ENCODE measurements at regions not wholly inside any gene's neighbourhood (a gene's known extent, or its start where the extent isn't known, plus 50 kb on each side); places are given as distances from the start of the nearest gene placed in this dataset.

DNA sequence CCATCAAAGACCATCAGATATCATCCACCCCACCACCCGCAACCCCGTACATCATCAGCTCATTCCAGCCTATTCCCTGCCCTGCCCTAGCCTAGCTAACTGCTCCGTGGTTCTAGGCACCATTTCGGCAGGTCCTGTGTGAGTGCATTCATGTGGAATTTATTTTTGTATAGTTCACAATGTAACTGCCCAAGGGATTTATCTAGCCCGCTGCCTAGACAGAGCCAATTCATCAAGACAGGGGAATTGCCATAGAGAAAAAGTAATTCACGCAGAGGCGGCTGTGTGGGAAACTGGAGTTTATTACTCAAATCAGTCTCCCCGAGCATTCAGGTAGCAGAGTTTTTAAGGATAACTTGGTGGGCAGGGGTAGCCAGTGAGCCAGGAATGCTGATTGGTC is 109.2 kb upstream of the UBL3 start:
- Mint-ChIP-seq H3K4me1 (ENCODE audit: insufficient read depth, unreplicated experiment) (no peaks in the 10 kb centered on the region), H3K27ac (ENCODE audit: low read depth, unreplicated experiment) (no peak overlapping the region), H3K36me3 (ENCODE audit: insufficient read depth, unreplicated experiment) (no peaks in the 10 kb centered on the region), H3K27me3 (ENCODE audit: insufficient read depth, unreplicated experiment) (peaks cover 27% of the 10 kb centered on the region), H3K4me3 (ENCODE audit: unreplicated experiment) (no peak overlapping the region), H3K9me3 (ENCODE audit: unreplicated experiment) (no peaks in the 10 kb centered on the region)
- BruUV-seq (replicated peaks): no TSS peak
- TF ChIP-seq, protein P1, sequence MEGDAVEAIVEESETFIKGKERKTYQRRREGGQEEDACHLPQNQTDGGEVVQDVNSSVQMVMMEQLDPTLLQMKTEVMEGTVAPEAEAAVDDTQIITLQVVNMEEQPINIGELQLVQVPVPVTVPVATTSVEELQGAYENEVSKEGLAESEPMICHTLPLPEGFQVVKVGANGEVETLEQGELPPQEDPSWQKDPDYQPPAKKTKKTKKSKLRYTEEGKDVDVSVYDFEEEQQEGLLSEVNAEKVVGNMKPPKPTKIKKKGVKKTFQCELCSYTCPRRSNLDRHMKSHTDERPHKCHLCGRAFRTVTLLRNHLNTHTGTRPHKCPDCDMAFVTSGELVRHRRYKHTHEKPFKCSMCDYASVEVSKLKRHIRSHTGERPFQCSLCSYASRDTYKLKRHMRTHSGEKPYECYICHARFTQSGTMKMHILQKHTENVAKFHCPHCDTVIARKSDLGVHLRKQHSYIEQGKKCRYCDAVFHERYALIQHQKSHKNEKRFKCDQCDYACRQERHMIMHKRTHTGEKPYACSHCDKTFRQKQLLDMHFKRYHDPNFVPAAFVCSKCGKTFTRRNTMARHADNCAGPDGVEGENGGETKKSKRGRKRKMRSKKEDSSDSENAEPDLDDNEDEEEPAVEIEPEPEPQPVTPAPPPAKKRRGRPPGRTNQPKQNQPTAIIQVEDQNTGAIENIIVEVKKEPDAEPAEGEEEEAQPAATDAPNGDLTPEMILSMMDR (IDR thresholded peaks at IDR 0.05; ENCODE audit: unreplicated experiment): no peak
- ChIA-PET POLR2A (interaction anchor here (0.6 to 0.9 kb wide), 2 partner anchors 9 to 19 kb away, joined by 3 read pairs; no protein-coding TSS in a partner anchor), CTCF (interaction anchor here (0.5 to 1.4 kb wide), 2 partner anchors 20 to 105 kb away, joined by 3 read pairs; no protein-coding TSS in a partner anchor)
- no peak for DNase-seq (ENCODE audit: unreplicated experiment)
- intact Hi-C loops (cut with micrococcal nuclease): no loop called here

DNA sequence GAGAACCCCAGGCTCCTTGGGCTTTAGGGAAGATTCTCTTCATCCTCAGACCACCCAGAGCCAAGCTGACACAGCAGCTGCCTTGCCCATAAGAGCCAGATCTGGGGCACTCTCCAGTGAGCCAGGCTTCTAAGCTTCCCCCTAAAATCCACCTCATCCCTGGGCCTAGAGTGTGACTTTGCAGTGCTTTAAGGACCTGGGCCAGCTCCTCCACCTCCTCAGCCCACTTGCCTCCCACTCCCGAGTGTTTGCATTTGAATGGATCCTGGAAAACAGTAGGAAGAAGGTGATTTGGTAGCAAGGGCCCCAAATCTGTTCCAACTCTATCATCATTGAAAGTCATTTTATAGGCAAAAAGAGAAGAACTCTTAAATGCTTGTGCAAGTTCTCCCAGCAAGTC is 108.7 kb upstream of the UBL3 start:
- Mint-ChIP-seq H3K4me1 (ENCODE audit: insufficient read depth, unreplicated experiment) (no peaks in the 10 kb centered on the region), H3K36me3 (ENCODE audit: insufficient read depth, unreplicated experiment) (no peaks in the 10 kb centered on the region), H3K27ac (ENCODE audit: low read depth, unreplicated experiment) (no peak overlapping the region), H3K27me3 (ENCODE audit: insufficient read depth, unreplicated experiment) (peaks cover 27% of the 10 kb centered on the region), H3K4me3 (ENCODE audit: unreplicated experiment) (no peak overlapping the region), H3K9me3 (ENCODE audit: unreplicated experiment) (no peaks in the 10 kb centered on the region)
- ChIA-PET POLR2A (interaction anchor here (0.9 kb wide), 1 partner anchor 9 kb away, joined by 3 read pairs; no protein-coding TSS in a partner anchor), CTCF (interaction anchor here (0.5 to 1.4 kb wide), 3 partner anchors 19 to 485 kb away, joined by 3 read pairs; no protein-coding TSS in a partner anchor)
- BruUV-seq (replicated peaks): no TSS peak
- intact Hi-C loops (cut with micrococcal nuclease): no loop called here
- TF ChIP-seq, protein P1 (IDR thresholded peaks at IDR 0.05; ENCODE audit: unreplicated experiment): no peak
- DNase-seq (ENCODE audit: unreplicated experiment): no peak

DNA sequence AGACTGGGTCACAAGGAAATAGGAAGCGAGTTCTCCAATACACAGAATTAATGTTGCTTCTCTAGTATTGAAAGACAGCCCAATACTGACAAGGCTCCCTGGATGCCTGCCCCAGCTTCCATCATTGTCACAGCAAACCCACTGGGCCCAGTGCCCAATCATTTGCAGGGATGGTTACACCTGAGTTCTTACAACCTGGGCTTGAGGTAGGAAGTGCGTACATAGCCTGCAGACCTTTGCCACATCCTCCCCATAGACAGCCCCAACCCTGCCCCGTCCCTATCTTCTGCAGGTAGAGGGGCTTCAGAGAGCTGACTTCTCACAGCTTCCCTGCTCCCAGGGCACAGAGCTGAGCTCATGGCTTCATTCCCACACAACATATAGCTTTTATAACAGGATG is 108.1 kb upstream of the UBL3 start:
- ChIA-PET CTCF (interaction anchor here (0.6 to 1.4 kb wide), 2 partner anchors 18 to 485 kb away, joined by 3 read pairs; no protein-coding TSS in a partner anchor), POLR2A (no interaction called here)
- TF ChIP-seq, protein P1 (IDR thresholded peaks at IDR 0.05; ENCODE audit: unreplicated experiment): no peak
- intact Hi-C loops (cut with micrococcal nuclease): no loop called here
- H3K4me1 Mint-ChIP-seq (ENCODE audit: insufficient read depth, unreplicated experiment): no peaks in the 10 kb centered on the region
- no peaks in the 10 kb centered on the region for H3K9me3 Mint-ChIP-seq (ENCODE audit: unreplicated experiment)
- H3K4me3 Mint-ChIP-seq (ENCODE audit: unreplicated experiment): no peak overlapping the region
- no TSS peak for BruUV-seq (replicated peaks)
- H3K27ac Mint-ChIP-seq (ENCODE audit: low read depth, unreplicated experiment): no peak overlapping the region
- peaks cover 27% of the 10 kb centered on the region for H3K27me3 Mint-ChIP-seq (ENCODE audit: insufficient read depth, unreplicated experiment)
- H3K36me3 Mint-ChIP-seq (ENCODE audit: insufficient read depth, unreplicated experiment): no peaks in the 10 kb centered on the region
- DNase-seq (ENCODE audit: unreplicated experiment): no peak

DNA sequence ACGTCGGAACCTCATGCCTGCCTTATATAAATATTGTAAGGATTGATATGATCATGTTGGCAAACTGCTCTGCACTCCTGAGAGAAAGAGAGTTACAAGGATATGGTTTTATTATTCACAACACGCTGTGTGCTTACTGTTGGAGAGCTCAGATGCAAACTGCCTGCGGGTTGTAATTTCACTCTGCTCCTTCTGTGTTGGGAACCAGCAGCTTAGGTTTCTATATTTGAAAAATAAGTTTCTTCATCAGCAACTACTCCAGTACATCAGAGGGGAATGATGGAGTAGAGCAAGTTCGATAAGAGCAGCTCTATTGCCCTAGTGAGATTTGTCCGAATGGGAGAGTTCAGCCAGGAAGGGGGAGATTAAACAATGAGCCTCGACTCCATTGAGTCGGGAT is 106.9 kb upstream of the UBL3 start:
- Mint-ChIP-seq H3K27ac (ENCODE audit: low read depth, unreplicated experiment) (no peak overlapping the region), H3K9me3 (ENCODE audit: unreplicated experiment) (no peaks in the 10 kb centered on the region), H3K36me3 (ENCODE audit: insufficient read depth, unreplicated experiment) (no peaks in the 10 kb centered on the region), H3K4me3 (ENCODE audit: unreplicated experiment) (no peak overlapping the region), H3K4me1 (ENCODE audit: insufficient read depth, unreplicated experiment) (no peaks in the 10 kb centered on the region), H3K27me3 (ENCODE audit: insufficient read depth, unreplicated experiment) (peaks cover 27% of the 10 kb centered on the region)
- intact Hi-C loops (cut with micrococcal nuclease): no loop called here
- CTCF ChIA-PET: interaction anchor here (1.1 kb wide), 1 partner anchor 16 kb away, joined by 5 read pairs; no protein-coding TSS in a partner anchor
- no peak for DNase-seq (ENCODE audit: unreplicated experiment)
- TF ChIP-seq, protein P1 (IDR thresholded peaks at IDR 0.05; ENCODE audit: unreplicated experiment): no peak
- no TSS peak for BruUV-seq (replicated peaks)
- POLR2A ChIA-PET: interaction anchor here (0.6 to 1.0 kb wide), 2 partner anchors 15 to 55 kb away, joined by 3 read pairs; no protein-coding TSS in a partner anchor

Measured in MCF 10A (cell line).